ENCODE measurements at regions not wholly inside any gene's neighbourhood (a gene's known extent, or its start where the extent isn't known, plus 50 kb on each side); places are given as distances from the start of the nearest gene placed in this dataset.

GRCh38 chr10:71069909-71070666 lies 142.3 kb upstream of the UNC5B start:
- Histone ChIP-seq H3K9me2 (replicated peaks; ENCODE audit: low read depth, low read length) (no peaks in the 10 kb centered on the region), H3K9ac (ENCODE audit: low read depth, low read length, poor library complexity, severe bottlenecking) (no peak overlapping the region), H3K9me3 (ENCODE audit: insufficient read depth, low read depth, low read length) (no peaks in the 10 kb centered on the region), H3K27me3 (ENCODE audit: insufficient read depth, low read length, poor library complexity, severe bottlenecking) (no peaks in the 10 kb centered on the region), H3K4me1 (ENCODE audit: insufficient read depth, low read length, poor library complexity, severe bottlenecking) (no peaks in the 10 kb centered on the region), H3K4me3 (ENCODE audit: low read length, poor library complexity, severe bottlenecking) (no peak overlapping the region), H3K36me3 (ENCODE audit: insufficient read depth, low read length) (no peaks in the 10 kb centered on the region), H3F3A (ENCODE audit: low read depth) (no peaks in the 10 kb centered on the region), H3K79me2 (ENCODE audit: insufficient read depth, low read length) (no peaks in the 10 kb centered on the region), H2AFZ (ENCODE audit: low read length) (no peak overlapping the region), H4K20me1 (ENCODE audit: insufficient read depth, low read length, poor library complexity, severe bottlenecking) (no peaks in the 10 kb centered on the region), H3K4me2 (ENCODE audit: low read depth, low read length, poor library complexity, severe bottlenecking) (no peak overlapping the region)
- TF ChIP-seq CTCF (conservative IDR thresholded peaks at IDR 0.05; ENCODE audit: low read length) (no peak), EZH2phosphoT487 (IDR thresholded peaks at IDR 0.05; ENCODE audit: borderline replicate concordance) (no peak)

GRCh38 chr10:71070741-71071140 lies 141.6 kb upstream of the UNC5B start:
- TF ChIP-seq EZH2phosphoT487 (IDR thresholded peaks at IDR 0.05; ENCODE audit: borderline replicate concordance) (no peak), CTCF (conservative IDR thresholded peaks at IDR 0.05; ENCODE audit: low read length) (no peak)
- Histone ChIP-seq H3K9me3 (ENCODE audit: insufficient read depth, low read depth, low read length) (no peaks in the 10 kb centered on the region), H2AFZ (ENCODE audit: low read length) (no peak overlapping the region), H3K4me1 (ENCODE audit: insufficient read depth, low read length, poor library complexity, severe bottlenecking) (no peaks in the 10 kb centered on the region), H3K36me3 (ENCODE audit: insufficient read depth, low read length) (no peaks in the 10 kb centered on the region), H3F3A (ENCODE audit: low read depth) (no peaks in the 10 kb centered on the region), H3K27me3 (ENCODE audit: insufficient read depth, low read length, poor library complexity, severe bottlenecking) (no peaks in the 10 kb centered on the region), H4K20me1 (ENCODE audit: insufficient read depth, low read length, poor library complexity, severe bottlenecking) (no peaks in the 10 kb centered on the region), H3K79me2 (ENCODE audit: insufficient read depth, low read length) (no peaks in the 10 kb centered on the region), H3K4me2 (ENCODE audit: low read depth, low read length, poor library complexity, severe bottlenecking) (no peak overlapping the region), H3K4me3 (ENCODE audit: low read length, poor library complexity, severe bottlenecking) (no peak overlapping the region), H3K9me2 (replicated peaks; ENCODE audit: low read depth, low read length) (no peaks in the 10 kb centered on the region), H3K9ac (ENCODE audit: low read depth, low read length, poor library complexity, severe bottlenecking) (no peak overlapping the region)

- no peaks in the 10 kb centered on the region for H3K27me3 ChIP-seq (ENCODE audit: insufficient read depth, low read length, poor library complexity, severe bottlenecking)
- no peaks in the 10 kb centered on the region for H3F3A ChIP-seq (ENCODE audit: low read depth)
- H3K36me3 ChIP-seq (ENCODE audit: insufficient read depth, low read length): no peaks in the 10 kb centered on the region
- no peak overlapping the region for H3K9ac ChIP-seq (ENCODE audit: low read depth, low read length, poor library complexity, severe bottlenecking)
- H3K4me1 ChIP-seq (ENCODE audit: insufficient read depth, low read length, poor library complexity, severe bottlenecking): no peaks in the 10 kb centered on the region
- no peaks in the 10 kb centered on the region for H3K9me2 ChIP-seq (replicated peaks; ENCODE audit: low read depth, low read length)
- no peaks in the 10 kb centered on the region for H3K79me2 ChIP-seq (ENCODE audit: insufficient read depth, low read length)
- H3K9me3 ChIP-seq (ENCODE audit: insufficient read depth, low read depth, low read length): no peaks in the 10 kb centered on the region
- H3K4me2 ChIP-seq (ENCODE audit: low read depth, low read length, poor library complexity, severe bottlenecking): no peak overlapping the region
- no peak for TF ChIP-seq CTCF (conservative IDR thresholded peaks at IDR 0.05; ENCODE audit: low read length)
- TF ChIP-seq EZH2phosphoT487 (IDR thresholded peaks at IDR 0.05; ENCODE audit: borderline replicate concordance): no peak
- no peak overlapping the region for H2AFZ ChIP-seq (ENCODE audit: low read length)
- H3K4me3 ChIP-seq (ENCODE audit: low read length, poor library complexity, severe bottlenecking): no peak overlapping the region
- H4K20me1 ChIP-seq (ENCODE audit: insufficient read depth, low read length, poor library complexity, severe bottlenecking): no peaks in the 10 kb centered on the region
Measured at GRCh38 chr10:71072131-71072822, 140.1 kb upstream of the UNC5B start.

Data from Loucy (cell line).